Neural cell (in vitro differentiated cells): ENCODE measurements at regions not wholly inside any gene's neighbourhood (a gene's known extent, or its start where the extent isn't known, plus 50 kb on each side); places are given as distances from the start of the nearest gene placed in this dataset.

Source experiments
- H2AFZ ChIP-seq: fragments of 200-600, 300-800 bp; sonication (generic), shearing (Covaris generic); 2 replicates; pipeline ENCODE4 v1.6.0; 2014; ENCODE audit warnings: low read depth, mild to moderate bottlenecking, antibody characterized with exemption, low read length, moderate library complexity
- H3F3A ChIP-seq: fragments of 200-600 bp; shearing (Covaris generic); 2 replicates; pipeline ENCODE4 v1.6.1; 2016; ENCODE audit warnings: mild to moderate bottlenecking, moderate library complexity, mixed read lengths, antibody characterized with exemption, low read length; ENCODE audit not compliant: insufficient read depth, poor library complexity, severe bottlenecking
- H3K27ac ChIP-seq: fragments of 200-600, 300-800 bp; sonication (generic), shearing (Covaris generic); 2 replicates; pipeline ENCODE4 v1.5.1; 2014; ENCODE audit warnings: mild to moderate bottlenecking, low read length, moderate library complexity
- H3K27me3 ChIP-seq: fragments of 300-800, 200-600 bp; sonication (generic), shearing (Covaris generic); 2 replicates; pipeline ENCODE4 v1.6.0; 2014; ENCODE audit warnings: mild to moderate bottlenecking, low read depth, low read length, moderate library complexity; ENCODE audit not compliant: insufficient read depth
- H3K36me3 ChIP-seq: fragments of 300-800, 200-600 bp; sonication (generic), shearing (Covaris generic); 2 replicates; pipeline ENCODE4 v1.5.1; 2014; ENCODE audit warnings: mild to moderate bottlenecking, antibody characterized with exemption, low read length, moderate library complexity; ENCODE audit not compliant: insufficient read depth
- H3K4me2 ChIP-seq: fragments of 300-800, 200-600 bp; sonication (generic), shearing (Covaris generic); 2 replicates; pipeline ENCODE4 v1.6.0; 2014; ENCODE audit warnings: mild to moderate bottlenecking, low read length
- H3K4me3 ChIP-seq: fragments of 300-800, 200-600 bp; sonication (generic), shearing (Covaris generic); 2 replicates; pipeline ENCODE4 v1.5.1; 2014; ENCODE audit warnings: mild to moderate bottlenecking, low read length, moderate library complexity
- H3K79me2 ChIP-seq: fragments of 200-600 bp; shearing (Covaris generic); replicated peaks from 2 replicates; pipeline ENCODE4 v1.6.0; 2014; ENCODE audit warnings: mild to moderate bottlenecking, low read length, moderate library complexity; ENCODE audit not compliant: insufficient read depth
- H3K9ac ChIP-seq: fragments of 300-800, 200-600 bp; sonication (generic), shearing (Covaris generic); 2 replicates; pipeline ENCODE4 v1.6.1; 2016; ENCODE audit warnings: mild to moderate bottlenecking, low read length, mixed read lengths
- H3K9me2 ChIP-seq: fragments of 200-600 bp; shearing (Covaris generic); 2 replicates; pipeline ENCODE4 v1.6.1; 2016; ENCODE audit warnings: mild to moderate bottlenecking, low read length, mixed read lengths; ENCODE audit not compliant: insufficient read depth
- H3K9me3 ChIP-seq: fragments of 200-600, 300-800 bp; sonication (generic), shearing (Covaris generic); 2 replicates; pipeline ENCODE4 v1.6.1; 2016; ENCODE audit warnings: mild to moderate bottlenecking, mixed run types, low read length, moderate library complexity, mixed read lengths
- H4K20me1 ChIP-seq: fragments of 200-600 bp; shearing (Covaris generic); 2 replicates; pipeline ENCODE4 v1.6.1; 2016; ENCODE audit warnings: mild to moderate bottlenecking, mixed run types; ENCODE audit not compliant: insufficient read depth
- CTCF ChIP-seq: fragments of 450-650 bp; IDR thresholded peaks from 2 replicates; pipeline ENCODE4 v1.5.1; 2014; ENCODE audit warnings: antibody characterized with exemption, mild to moderate bottlenecking, moderate library complexity; ENCODE audit not compliant: poor library complexity, severe bottlenecking
- EP300 ChIP-seq: fragments of 450-650 bp; conservative IDR thresholded peaks from 2 replicates; pipeline ENCODE4 v1.6.1; 2014; ENCODE audit warnings: antibody characterized with exemption, mild to moderate bottlenecking, moderate library complexity; ENCODE audit not compliant: poor library complexity, severe bottlenecking
- EZH2 ChIP-seq: fragments of 200-600, 300-800 bp; shearing (Covaris generic), sonication (generic); IDR thresholded peaks from 2 replicates; pipeline ENCODE4 v1.6.1; 2014; ENCODE audit warnings: antibody characterized with exemption, low read length, borderline replicate concordance, mild to moderate bottlenecking; ENCODE audit not compliant: insufficient read depth, poor library complexity, severe bottlenecking
- MXI1 ChIP-seq: fragments of 450-650 bp; conservative IDR thresholded peaks from 2 replicates; pipeline ENCODE4 v1.6.1; 2014; ENCODE audit warnings: antibody characterized with exemption, mild to moderate bottlenecking; ENCODE audit not compliant: poor library complexity, severe bottlenecking
- POLR2AphosphoS5 ChIP-seq: IDR thresholded peaks from 2 replicates; pipeline ENCODE4 v1.6.1; 2012
- RAD21 ChIP-seq: fragments of 450-650 bp; conservative IDR thresholded peaks from 2 replicates; pipeline ENCODE4 v1.6.1; 2014; ENCODE audit warnings: antibody characterized with exemption, mild to moderate bottlenecking, moderate library complexity
- REST ChIP-seq: IDR thresholded peaks from 2 replicates; pipeline ENCODE4 v1.6.1; 2012; ENCODE audit warnings: borderline replicate concordance
- SMC3 ChIP-seq: fragments of 450-650 bp; conservative IDR thresholded peaks from 2 replicates; pipeline ENCODE4 v1.6.1; 2014; ENCODE audit warnings: antibody characterized with exemption, mild to moderate bottlenecking, moderate library complexity; ENCODE audit not compliant: poor library complexity
- TAF1 ChIP-seq: IDR thresholded peaks from 2 replicates; pipeline ENCODE4 v1.6.1; 2012; ENCODE audit warnings: low read depth

- H2AFZ ChIP-seq, result no peak overlapping the region
- H3F3A ChIP-seq, result no peaks in the 10 kb centered on the region
- no peaks in the 10 kb centered on the region for H3K9me2 ChIP-seq
- H3K4me3 ChIP-seq, result no peak overlapping the region
- no peaks in the 10 kb centered on the region for H3K79me2 ChIP-seq
- H3K9ac ChIP-seq, result no peak overlapping the region
- TF ChIP-seq EZH2, result no peak
- TF ChIP-seq SMC3, result no peak
- no peak for TF ChIP-seq EP300
- TF ChIP-seq RAD21, result no peak
- TF ChIP-seq CTCF, result no peak
- TF ChIP-seq MXI1, result no peak
- TF ChIP-seq REST, result no peak
- no peak for TF ChIP-seq TAF1
- no peak for TF ChIP-seq POLR2AphosphoS5
- H3K4me2 ChIP-seq, result no peak overlapping the region
- no peaks in the 10 kb centered on the region for H3K9me3 ChIP-seq
- H4K20me1 ChIP-seq, result no peaks in the 10 kb centered on the region
- no peaks in the 10 kb centered on the region for H3K27me3 ChIP-seq
- no peaks in the 10 kb centered on the region for H3K36me3 ChIP-seq
- H3K27ac ChIP-seq, result no peak overlapping the region
Measured at GRCh38 chr5:57601996-57602395, 119.4 kb upstream of the ACTBL2 start.

- Histone ChIP-seq H4K20me1 (no peaks in the 10 kb centered on the region), H2AFZ (no peak overlapping the region), H3F3A (no peaks in the 10 kb centered on the region), H3K27ac (no peak overlapping the region), H3K36me3 (no peaks in the 10 kb centered on the region), H3K4me3 (no peak overlapping the region), H3K9me2 (no peaks in the 10 kb centered on the region), H3K9ac (no peak overlapping the region), H3K27me3 (no peaks in the 10 kb centered on the region), H3K4me2 (no peak overlapping the region), H3K9me3 (no peaks in the 10 kb centered on the region), H3K79me2 (no peaks in the 10 kb centered on the region)
- TF ChIP-seq POLR2AphosphoS5 (no peak), EZH2 (no peak), TAF1 (no peak)
Measured at GRCh38 chr5:57600321-57600720, 117.7 kb upstream of the ACTBL2 start.

GRCh38 chr5:57598756-57599155 is 116.1 kb upstream of the ACTBL2 start:
- H3K9me2 ChIP-seq, result no peaks in the 10 kb centered on the region
- no peak overlapping the region for H3K4me2 ChIP-seq
- H3K36me3 ChIP-seq, result no peaks in the 10 kb centered on the region
- no peaks in the 10 kb centered on the region for H3K27me3 ChIP-seq
- no peaks in the 10 kb centered on the region for H3K9me3 ChIP-seq
- H3K4me3 ChIP-seq, result no peak overlapping the region
- TF ChIP-seq TAF1 (no peak), CTCF (no peak), SMC3 (no peak), MXI1 (no peak), RAD21 (no peak)
- no peaks in the 10 kb centered on the region for H3F3A ChIP-seq
- no peak overlapping the region for H3K9ac ChIP-seq
- H3K79me2 ChIP-seq, result no peaks in the 10 kb centered on the region
- H3K27ac ChIP-seq, result no peak overlapping the region
- H2AFZ ChIP-seq, result no peak overlapping the region
- no peaks in the 10 kb centered on the region for H4K20me1 ChIP-seq
